ENCODE measurements at regions not wholly inside any gene's neighbourhood (a gene's known extent, or its start where the extent isn't known, plus 50 kb on each side); places are given as distances from the start of the nearest gene placed in this dataset.

DNA sequence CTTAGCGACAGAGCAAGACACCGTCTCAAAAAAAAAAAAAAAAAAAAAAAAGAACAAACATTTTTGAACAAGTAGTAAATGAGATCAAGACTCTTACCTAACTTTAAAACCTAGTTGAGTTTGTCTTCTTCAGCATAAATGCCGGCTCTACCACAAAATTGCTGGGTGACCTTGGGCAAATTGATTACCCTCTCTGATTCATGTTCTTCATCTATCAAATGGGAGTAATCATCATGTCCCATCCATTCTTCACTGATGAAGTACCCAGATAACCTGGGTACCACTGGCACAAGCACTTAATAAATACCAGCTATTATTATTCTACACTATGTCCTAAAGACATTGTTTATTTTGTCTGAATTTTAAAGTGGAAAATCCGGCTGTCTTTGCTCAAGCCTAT lies 96.3 kb downstream of the ATPSCKMT start:
- Histone ChIP-seq H3K27me3 (ENCODE audit: control insufficient read depth, insufficient read depth, low read length) (no peaks in the 10 kb centered on the region; the same call in 1 of the 2 replicates), H2BK120ac (ENCODE audit: low read depth, low read length) (no peak overlapping the region), H3K56ac (ENCODE audit: extremely low read depth, insufficient read depth, low read length) (no peak overlapping the region), H3K27ac (ENCODE audit: insufficient read depth, low read length) (no peak overlapping the region), H2BK15ac (ENCODE audit: low read depth, low read length) (no peak overlapping the region), H3K9ac (ENCODE audit: low read depth, low read length) (no peak overlapping the region), H3K4me3 (ENCODE audit: insufficient read depth, low read depth, low read length) (no peak overlapping the region), H3K18ac (ENCODE audit: low read depth, low read length) (no peak overlapping the region), H4K20me1 (ENCODE audit: insufficient read depth, low read length) (no peaks in the 10 kb centered on the region), H2AK9ac (replicated peaks; ENCODE audit: low read depth, low read length, poor library complexity) (no peak overlapping the region), H3K4me1 (ENCODE audit: control insufficient read depth, insufficient read depth, low read length) (no peaks in the 10 kb centered on the region), H3K9me1 (ENCODE audit: insufficient read depth, low read length) (no peaks in the 10 kb centered on the region), H3K4me2 (ENCODE audit: low read depth, low read length) (no peak overlapping the region), H3K4ac (ENCODE audit: low read depth, low read length) (no peak overlapping the region), H2BK20ac (ENCODE audit: low read depth, low read length) (no peak overlapping the region), H3K23ac (ENCODE audit: low read depth, low read length) (no peak overlapping the region), H2AK5ac (ENCODE audit: low read depth, low read length) (no peak overlapping the region), H2AFZ (replicated peaks; ENCODE audit: low read length, poor library complexity) (no peak overlapping the region), H3K79me1 (ENCODE audit: low read depth in 1 of 2, low read length in 2 of 2) (no peaks in the 10 kb centered on the region), H4K5ac (ENCODE audit: low read depth, low read length) (no peak overlapping the region), H3K9me3 (ENCODE audit: control insufficient read depth, insufficient read depth, low read length) (no peaks in the 10 kb centered on the region), H2BK5ac (ENCODE audit: low read depth, low read length, poor library complexity, severe bottlenecking) (no peak overlapping the region), H4K8ac (ENCODE audit: low read depth in 2 of 2, low read length in 2 of 2) (no peak overlapping the region), H3K36me3 (ENCODE audit: control insufficient read depth, insufficient read depth, low read length) (no peaks in the 10 kb centered on the region), H4K91ac (ENCODE audit: insufficient read depth, low read depth, low read length) (no peak overlapping the region), H3K14ac (replicated peaks; ENCODE audit: low read depth, low read length) (no peak overlapping the region)
- no peak for DNase-seq
- no TSS peak for BruUV-seq (replicated peaks)
- dilution Hi-C loops (cut with HindIII; ENCODE audit: low sequenced_read_pairs, unreplicated experiment): no loop called here
- no CpG with 5 or more reads among the region's 4 CpGs for WGBS, 2 experiments (ENCODE audit: extremely low coverage in 2 of 2, insufficient read length in 1 of 2)
- TF ChIP-seq BHLHE40 (IDR thresholded peaks at IDR 0.05; ENCODE audit: low read depth, low read length): no peak
- no peak for TF ChIP-seq POLR2A (IDR thresholded peaks at IDR 0.05; ENCODE audit: low read depth, low read length)
- no peak for TF ChIP-seq SMC3 (IDR thresholded peaks at IDR 0.05; ENCODE audit: low read depth, low read length)
- TF ChIP-seq MAZ (IDR thresholded peaks at IDR 0.05; ENCODE audit: borderline replicate concordance, low read depth, low read length): no peak
- TF ChIP-seq, protein P1, sequence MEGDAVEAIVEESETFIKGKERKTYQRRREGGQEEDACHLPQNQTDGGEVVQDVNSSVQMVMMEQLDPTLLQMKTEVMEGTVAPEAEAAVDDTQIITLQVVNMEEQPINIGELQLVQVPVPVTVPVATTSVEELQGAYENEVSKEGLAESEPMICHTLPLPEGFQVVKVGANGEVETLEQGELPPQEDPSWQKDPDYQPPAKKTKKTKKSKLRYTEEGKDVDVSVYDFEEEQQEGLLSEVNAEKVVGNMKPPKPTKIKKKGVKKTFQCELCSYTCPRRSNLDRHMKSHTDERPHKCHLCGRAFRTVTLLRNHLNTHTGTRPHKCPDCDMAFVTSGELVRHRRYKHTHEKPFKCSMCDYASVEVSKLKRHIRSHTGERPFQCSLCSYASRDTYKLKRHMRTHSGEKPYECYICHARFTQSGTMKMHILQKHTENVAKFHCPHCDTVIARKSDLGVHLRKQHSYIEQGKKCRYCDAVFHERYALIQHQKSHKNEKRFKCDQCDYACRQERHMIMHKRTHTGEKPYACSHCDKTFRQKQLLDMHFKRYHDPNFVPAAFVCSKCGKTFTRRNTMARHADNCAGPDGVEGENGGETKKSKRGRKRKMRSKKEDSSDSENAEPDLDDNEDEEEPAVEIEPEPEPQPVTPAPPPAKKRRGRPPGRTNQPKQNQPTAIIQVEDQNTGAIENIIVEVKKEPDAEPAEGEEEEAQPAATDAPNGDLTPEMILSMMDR (conservative IDR thresholded peaks at IDR 0.05; ENCODE audit: low read depth, low read length): no peak
- no peak for TF ChIP-seq MXI1 (IDR thresholded peaks at IDR 0.05; ENCODE audit: borderline replicate concordance, low read depth, low read length)
- no peak for TF ChIP-seq RAD21 (IDR thresholded peaks at IDR 0.05; ENCODE audit: low read length)
- no peak for TF ChIP-seq FOS (IDR thresholded peaks at IDR 0.05; ENCODE audit: low read depth, low read length)
- no peak for TF ChIP-seq MAFK (IDR thresholded peaks at IDR 0.05; ENCODE audit: low read depth, low read length)
- TF ChIP-seq, protein P2, sequence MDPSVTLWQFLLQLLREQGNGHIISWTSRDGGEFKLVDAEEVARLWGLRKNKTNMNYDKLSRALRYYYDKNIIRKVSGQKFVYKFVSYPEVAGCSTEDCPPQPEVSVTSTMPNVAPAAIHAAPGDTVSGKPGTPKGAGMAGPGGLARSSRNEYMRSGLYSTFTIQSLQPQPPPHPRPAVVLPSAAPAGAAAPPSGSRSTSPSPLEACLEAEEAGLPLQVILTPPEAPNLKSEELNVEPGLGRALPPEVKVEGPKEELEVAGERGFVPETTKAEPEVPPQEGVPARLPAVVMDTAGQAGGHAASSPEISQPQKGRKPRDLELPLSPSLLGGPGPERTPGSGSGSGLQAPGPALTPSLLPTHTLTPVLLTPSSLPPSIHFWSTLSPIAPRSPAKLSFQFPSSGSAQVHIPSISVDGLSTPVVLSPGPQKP (IDR thresholded peaks at IDR 0.05; ENCODE audit: borderline replicate concordance, low read depth, low read length): no peak
- TF ChIP-seq, protein P3, sequence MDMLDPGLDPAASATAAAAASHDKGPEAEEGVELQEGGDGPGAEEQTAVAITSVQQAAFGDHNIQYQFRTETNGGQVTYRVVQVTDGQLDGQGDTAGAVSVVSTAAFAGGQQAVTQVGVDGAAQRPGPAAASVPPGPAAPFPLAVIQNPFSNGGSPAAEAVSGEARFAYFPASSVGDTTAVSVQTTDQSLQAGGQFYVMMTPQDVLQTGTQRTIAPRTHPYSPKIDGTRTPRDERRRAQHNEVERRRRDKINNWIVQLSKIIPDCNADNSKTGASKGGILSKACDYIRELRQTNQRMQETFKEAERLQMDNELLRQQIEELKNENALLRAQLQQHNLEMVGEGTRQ (IDR thresholded peaks at IDR 0.05; ENCODE audit: low read depth, low read length): no peak
- TF ChIP-seq RCOR1 (IDR thresholded peaks at IDR 0.05; ENCODE audit: insufficient replicate concordance, low read length): no peak
- no peak for TF ChIP-seq CEBPB (IDR thresholded peaks at IDR 0.05; ENCODE audit: low read depth, low read length)
- no peak for TF ChIP-seq CHD1 (IDR thresholded peaks at IDR 0.05; ENCODE audit: low read depth, low read length)
- ATAC-seq (ENCODE audit: low read depth): no peak
- ChIA-PET POLR2A (ENCODE audit: unreplicated experiment) (no interaction called here), CTCF (interaction anchor here (0.7 kb wide), 1 partner anchor 79 kb away, joined by 3 read pairs; no protein-coding TSS in a partner anchor)
- intact Hi-C loops (cut with micrococcal nuclease): no loop called here
- in situ Hi-C loops (cut with MboI; ENCODE audit: low sequenced_read_pairs): no loop called here

Data from IMR-90 (cell line).